H1 (cell line): ENCODE measurements at regions not wholly inside any gene's neighbourhood (a gene's known extent, or its start where the extent isn't known, plus 50 kb on each side); places are given as distances from the start of the nearest gene placed in this dataset.

Experiments used
- CTCF ChIA-PET: fragments of 300-600 bp; sonication (Branson Sonifier 250); formaldehyde crosslinking; loops from one replicate; lab custom pipeline; 2021; ENCODE audit not compliant: partially characterized antibody; lab: Charles Lee
- POLR2A ChIA-PET: fragments of 300-600 bp; sonication (Branson Sonifier 250); formaldehyde crosslinking; loops from one replicate; lab custom pipeline; 2021; ENCODE audit warnings: inconsistent platforms; ENCODE audit not compliant: partially characterized antibody; lab: Charles Lee
- DNase-seq, 2 experiments: peaks; one replicate each; pipeline versions ENCODE4 v3.0.0 to v3.0.0-alpha.2; 2010 to 2022; ENCODE audit warnings: low spot score in 2 of 2, low read depth in 1 of 2, mixed read lengths in 1 of 2
- FAIRE-seq: peaks from 2 replicates; lab custom pipeline; 2011; peaks lifted over from hg19 to GRCh38; lab: Jason Lieb, UNC
- H2AFZ ChIP-seq: 2 replicates; pipeline ENCODE4 v1.8.1; 2012; ENCODE audit warnings: low read length, inconsistent platforms
- H2AK5ac ChIP-seq: 2 replicates; pipeline ENCODE4 v1.6.1; 2013; ENCODE audit warnings: low read depth, low read length
- H2BK120ac ChIP-seq: replicated peaks from 2 replicates; pipeline ENCODE3; 2013; ENCODE audit warnings: low read depth, low read length, inconsistent platforms
- H2BK12ac ChIP-seq: 2 replicates; pipeline ENCODE4 v1.6.1; 2013; ENCODE audit warnings: low read depth, low read length
- H2BK15ac ChIP-seq: 2 replicates; pipeline ENCODE4 v1.6.1; 2013; ENCODE audit warnings: low read length
- H2BK20ac ChIP-seq: 2 replicates; pipeline ENCODE4 v1.6.1; 2013; ENCODE audit warnings: low read length
- H2BK5ac ChIP-seq: 2 replicates; pipeline ENCODE4 v1.6.1; 2013; ENCODE audit warnings: low read depth, low read length
- H3K14ac ChIP-seq: 2 replicates; pipeline ENCODE4 v1.6.1; 2013; ENCODE audit warnings: inconsistent platforms; ENCODE audit not compliant: insufficient read length
- H3K18ac ChIP-seq: 2 replicates; pipeline ENCODE4 v1.6.1; 2013; ENCODE audit warnings: low read length; ENCODE audit errors: extremely low read depth
- H3K23ac ChIP-seq: 2 replicates; pipeline ENCODE4 v1.6.1; 2013; ENCODE audit warnings: inconsistent platforms; ENCODE audit not compliant: insufficient read length
- H3K23me2 ChIP-seq: 2 replicates; pipeline ENCODE4 v1.6.1; 2013; ENCODE audit warnings: low read depth, low read length
- H3K27ac ChIP-seq: 2 replicates; pipeline ENCODE4 v1.6.1; 2011; ENCODE audit warnings: low read depth, low read length, inconsistent platforms
- H3K27me3 ChIP-seq, 4 experiments: replicated peaks in 1 of 4; 1 replicate in 1 of 4; 2 replicates in 3 of 4; pipeline versions ENCODE4 v1.6.1 to v1.8.1; 2011 to 2013; ENCODE audit warnings: low read length in 3 of 4, mild to moderate bottlenecking in 3 of 4, inconsistent platforms in 2 of 4, mixed read lengths in 2 of 4, moderate library complexity in 1 of 4; ENCODE audit not compliant: control insufficient read depth in 3 of 4, insufficient read depth in 3 of 4; ENCODE audit errors: extremely low read depth in 1 of 4
- H3K36me3 ChIP-seq, 4 experiments: 2 replicates each; pipeline versions ENCODE4 v1.6.1 to v1.8.1; 2011 to 2013; ENCODE audit warnings: mild to moderate bottlenecking in 4 of 4, low read length in 3 of 4, moderate library complexity in 2 of 4, control low read depth in 1 of 4, inconsistent platforms in 1 of 4; ENCODE audit not compliant: insufficient read depth in 4 of 4, control insufficient read depth in 2 of 4
- H3K4ac ChIP-seq: replicated peaks from 2 replicates; pipeline ENCODE3; 2013; ENCODE audit warnings: low read length, low read depth, mixed read lengths, inconsistent platforms; ENCODE audit not compliant: insufficient read length
- H3K4me1 ChIP-seq, 4 experiments: replicated peaks in 1 of 4; 1 replicate in 1 of 4; 2 replicates in 3 of 4; pipeline versions ENCODE4 v1.6.1 to v1.8.1; 2011 to 2013; ENCODE audit warnings: low read length in 3 of 4, inconsistent platforms in 2 of 4, mixed read lengths in 1 of 4; ENCODE audit not compliant: insufficient read depth in 4 of 4, control insufficient read depth in 3 of 4
- H3K4me2 ChIP-seq, 2 experiments: 2 replicates each; pipeline versions ENCODE4 v1.6.1 to v1.8.1; 2011 to 2013; ENCODE audit warnings: low read depth in 2 of 2, low read length in 2 of 2, control low read depth in 1 of 2, inconsistent platforms in 1 of 2, mild to moderate bottlenecking in 1 of 2; ENCODE audit not compliant: insufficient read depth in 1 of 2
- H3K4me3 ChIP-seq, 4 experiments: fragments of 200-600, 300-600 bp in 1 of 4; sonication (generic), shearing (Covaris generic), sonication (Bioruptor Twin) in 1 of 4; 2 replicates each; pipeline versions ENCODE4 v1.5.1 to v1.8.1; 2011 to 2016; ENCODE audit warnings: low read length in 4 of 4, low read depth in 3 of 4, control low read depth in 2 of 4, inconsistent platforms in 2 of 4, mild to moderate bottlenecking in 2 of 4, mixed read lengths in 1 of 4, moderate library complexity in 1 of 4; ENCODE audit not compliant: insufficient read depth in 2 of 4; ENCODE audit errors: extremely low read depth in 1 of 4
- H3K56ac ChIP-seq: replicated peaks from 2 replicates; pipeline ENCODE3; 2013; ENCODE audit warnings: low read depth, mild to moderate bottlenecking, mixed read lengths, low read length, inconsistent platforms; ENCODE audit not compliant: insufficient read length
- H3K79me1 ChIP-seq: 2 replicates; pipeline ENCODE4 v1.6.1; 2013; ENCODE audit warnings: low read depth, low read length, control low read depth
- H3K79me2 ChIP-seq, 2 experiments: 2 replicates each; pipeline versions ENCODE4 v1.6.1 to v1.8.1; 2012 to 2013; ENCODE audit warnings: low read length in 2 of 2, mild to moderate bottlenecking in 2 of 2, inconsistent platforms in 1 of 2; ENCODE audit not compliant: insufficient read depth in 2 of 2, control insufficient read depth in 1 of 2
- H3K9ac ChIP-seq, 4 experiments: replicated peaks in 1 of 4; 1 replicate in 1 of 4; 2 replicates in 3 of 4; pipeline versions ENCODE4 v1.6.1 to v1.8.1; 2011 to 2013; ENCODE audit warnings: low read depth in 3 of 4, low read length in 3 of 4, control low read depth in 2 of 4, mild to moderate bottlenecking in 2 of 4, moderate library complexity in 2 of 4, inconsistent platforms in 1 of 4; ENCODE audit errors: extremely low read depth in 1 of 4
- H3K9me3 ChIP-seq, 2 experiments: 2 replicates each; pipeline versions ENCODE4 v1.6.1 to v1.8.1; 2012 to 2013; ENCODE audit warnings: mild to moderate bottlenecking in 2 of 2, moderate library complexity in 2 of 2, control low read depth in 1 of 2, inconsistent platforms in 1 of 2, low read depth in 1 of 2, low read length in 1 of 2, mixed read lengths in 1 of 2; ENCODE audit not compliant: insufficient read depth in 2 of 2
- H4K20me1 ChIP-seq, 2 experiments: replicated peaks in 1 of 2; 2 replicates each; pipeline versions ENCODE3 to v1.8.1; 2011 to 2013; ENCODE audit warnings: inconsistent platforms in 2 of 2, low read length in 2 of 2, mild to moderate bottlenecking in 1 of 2; ENCODE audit not compliant: insufficient read depth in 2 of 2, control insufficient read depth in 1 of 2
- H4K5ac ChIP-seq: 2 replicates; pipeline ENCODE4 v1.6.1; 2013; ENCODE audit warnings: low read length, low read depth, mixed read lengths, inconsistent platforms; ENCODE audit not compliant: insufficient read length
- H4K8ac ChIP-seq: 2 replicates; pipeline ENCODE4 v1.8.0; 2013; ENCODE audit warnings: mild to moderate bottlenecking, moderate library complexity, low read length, inconsistent platforms; ENCODE audit not compliant: insufficient read depth; ENCODE audit errors: extremely low read depth
- H4K91ac ChIP-seq: replicated peaks from 2 replicates; pipeline ENCODE3; 2013; ENCODE audit warnings: low read length, mixed read lengths, inconsistent platforms; ENCODE audit not compliant: insufficient read length
- ASH2L ChIP-seq: fragments of 200-600, 300-600 bp; sonication (generic); IDR thresholded peaks from one replicate; pipeline ENCODE4 v1.7.1; 2017; ENCODE audit warnings: low read length
- BCL11A ChIP-seq, 2 experiments: IDR thresholded peaks; one replicate each; pipeline ENCODE4 v1.6.1; 2011; ENCODE audit warnings: low read depth in 2 of 2, low read length in 2 of 2, mild to moderate bottlenecking in 2 of 2
- BRCA1 ChIP-seq: IDR thresholded peaks from 2 replicates; pipeline ENCODE4 v1.6.1; 2012; ENCODE audit warnings: low read depth, low read length, improper control_type of control experiment
- CEBPB ChIP-seq: IDR thresholded peaks from 2 replicates; pipeline ENCODE4 v1.6.1; 2012; ENCODE audit warnings: low read depth, low read length
- CHD1 ChIP-seq: IDR thresholded peaks from 2 replicates; pipeline ENCODE4 v1.6.1; 2012; ENCODE audit warnings: low read depth, low read length, improper control_type of control experiment
- CTCF ChIP-seq, 3 experiments: IDR thresholded peaks; 1 replicate in 2 of 3; 2 replicates in 1 of 3; pipeline versions ENCODE4 v1.5.1 to v1.6.1; 2011; ENCODE audit warnings: low read length in 3 of 3, mild to moderate bottlenecking in 3 of 3, inconsistent platforms in 2 of 3, low read depth in 1 of 3, moderate library complexity in 1 of 3; ENCODE audit not compliant: insufficient read depth in 1 of 3; ENCODE audit errors: control extremely low read depth in 1 of 3
- EZH2 ChIP-seq: fragments of 200-600 bp; sonication (generic); IDR thresholded peaks from 2 replicates; pipeline ENCODE4 v1.7.1; 2012; ENCODE audit warnings: low read depth, mild to moderate bottlenecking, moderate library complexity, low read length, inconsistent platforms; ENCODE audit not compliant: severe bottlenecking
- HDAC6 ChIP-seq: IDR thresholded peaks from one replicate; pipeline ENCODE4 v1.7.1; 2012; ENCODE audit warnings: low read depth, mild to moderate bottlenecking, inconsistent platforms, low read length, moderate library complexity
- NRF1 ChIP-seq: IDR thresholded peaks from 2 replicates; pipeline ENCODE4 v1.6.1; 2011; ENCODE audit warnings: mild to moderate bottlenecking, low read depth, low read length, improper control_type of control experiment
- POLR2A ChIP-seq, 2 experiments: IDR thresholded peaks; 1 replicate in 1 of 2; 2 replicates in 1 of 2; pipeline ENCODE4 v1.6.1; 2011; ENCODE audit warnings: low read depth in 2 of 2, low read length in 2 of 2, mild to moderate bottlenecking in 2 of 2; ENCODE audit errors: control extremely low read depth in 1 of 2
- POLR2AphosphoS5 ChIP-seq: IDR thresholded peaks from 2 replicates; pipeline ENCODE4 v1.6.1; 2011; ENCODE audit warnings: low read depth, low read length
- RFX5 ChIP-seq: IDR thresholded peaks from 2 replicates; pipeline ENCODE4 v1.6.1; 2011; ENCODE audit warnings: low read depth, low read length, improper control_type of control experiment, borderline replicate concordance
- USF2 ChIP-seq: IDR thresholded peaks from 2 replicates; pipeline ENCODE4 v1.6.1; 2011; ENCODE audit warnings: low read length, improper control_type of control experiment

GRCh38 chr9:23171479-23171878, 654.6 kb downstream of the ELAVL2 start:
- Histone ChIP-seq H3K14ac (no peak overlapping the region), H3K56ac (no peak overlapping the region), H2BK120ac (no peak overlapping the region), H3K79me1 (no peaks in the 10 kb centered on the region), H2BK15ac (no peak overlapping the region), H2BK20ac (no peak overlapping the region), H3K9ac (no peak overlapping the region), H3K9me3 (peaks cover 0 to 3% of the 10 kb centered on the region in 2 experiments; a peak in 1 of 4 replicates), H3K79me2 (no peaks in the 10 kb centered on the region), H4K91ac (no peak overlapping the region), H4K8ac (no peak overlapping the region), H3K23me2 (no peaks in the 10 kb centered on the region; the same call in 1 of the 2 replicates), H4K5ac (no peak overlapping the region), H2AFZ (no peak overlapping the region), H3K27me3 (no peaks in the 10 kb centered on the region), H3K4me3 (no peak overlapping the region), H3K23ac (no peak overlapping the region), H2AK5ac (no peak overlapping the region), H4K20me1 (no peaks in the 10 kb centered on the region), H3K4me2 (no peak overlapping the region), H3K4ac (no peak overlapping the region), H3K27ac (no peak overlapping the region), H3K4me1 (no peaks in the 10 kb centered on the region), H3K36me3 (no peaks in the 10 kb centered on the region), H2BK12ac (no peak overlapping the region), H2BK5ac (no peak overlapping the region), H3K18ac (no peak overlapping the region)
- ChIA-PET POLR2A (no interaction called here), CTCF (interaction anchor here (0.6 to 2.2 kb wide), 2 partner anchors 18 to 115 kb away, joined by 4 to 5 read pairs; no protein-coding TSS in a partner anchor)
- FAIRE-seq, result no peak
- DNase-seq, result no peak
- TF ChIP-seq ASH2L, result no peak
- no peak for TF ChIP-seq HDAC6
- no peak for TF ChIP-seq POLR2A (IDR thresholded peaks at IDR 0.05; ENCODE audit: control extremely low read depth in 1 of 2, low read depth in 2 of 2, low read length in 2 of 2)
- no peak for TF ChIP-seq USF2
- TF ChIP-seq CTCF (IDR thresholded peaks at IDR 0.05; ENCODE audit: control extremely low read depth in 1 of 3, insufficient read depth in 1 of 3, low read depth in 1 of 3, low read length in 3 of 3), result no peak
- no peak for TF ChIP-seq EZH2
- TF ChIP-seq NRF1, result no peak
- TF ChIP-seq BCL11A (IDR thresholded peaks at IDR 0.05; ENCODE audit: low read depth in 2 of 2, low read length in 2 of 2), result no peak
- TF ChIP-seq CEBPB, result no peak
- TF ChIP-seq CHD1, result no peak
- TF ChIP-seq BRCA1, result no peak
- TF ChIP-seq POLR2AphosphoS5, result no peak
- TF ChIP-seq RFX5, result no peak
